ENCODE measurements at regions not wholly inside any gene's neighbourhood (a gene's known extent, or its start where the extent isn't known, plus 50 kb on each side); places are given as distances from the start of the nearest gene placed in this dataset.

DNA sequence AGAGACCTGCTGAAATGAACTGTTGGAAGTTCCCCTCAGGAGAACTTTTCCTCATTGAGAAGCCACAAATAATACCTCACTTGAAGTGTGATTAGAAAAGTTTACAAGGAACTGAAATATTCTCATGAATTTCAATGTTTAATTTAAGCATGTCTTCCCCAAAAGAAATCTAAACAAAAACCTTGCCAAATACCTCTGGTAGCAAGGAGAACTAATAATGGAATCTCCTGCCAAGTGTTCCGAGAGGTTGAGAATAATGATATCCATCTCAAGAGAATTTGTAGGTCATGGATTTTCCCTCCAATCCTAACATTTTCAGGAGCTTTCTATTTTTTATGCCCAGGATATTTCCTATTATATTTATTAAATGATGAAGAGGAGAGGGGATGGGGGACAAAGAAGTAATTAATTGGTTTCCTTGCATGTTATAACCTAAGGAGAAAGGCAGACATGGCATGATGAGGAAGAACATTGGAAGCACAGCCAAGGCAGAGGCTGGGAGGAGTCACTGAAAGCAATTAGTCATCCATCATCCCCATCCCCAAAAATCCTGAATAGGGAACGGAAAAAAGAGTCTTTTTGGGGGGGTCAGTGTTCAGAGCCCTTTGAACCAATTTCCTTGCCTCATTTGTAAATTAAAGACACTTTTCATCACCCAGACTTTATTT, 93.6 kb upstream of the IL6 start:
- Histone ChIP-seq H3K9me3 (ENCODE audit: insufficient read depth, low read depth, low read length) (no peaks in the 10 kb centered on the region), H4K20me1 (ENCODE audit: insufficient read depth, low read length) (no peaks in the 10 kb centered on the region), H3K4me2 (ENCODE audit: low read length) (peak overlapping the region; percentile 40), H3K79me2 (ENCODE audit: insufficient read depth, low read length) (no peaks in the 10 kb centered on the region), H3K4me1 (ENCODE audit: insufficient read depth, low read length) (peaks cover 12% of the 10 kb centered on the region), H2AFZ (ENCODE audit: low read depth, low read length) (no peak overlapping the region), H3K4me3 (ENCODE audit: insufficient read depth, low read depth, low read length) (no peak overlapping the region), H3K9ac (ENCODE audit: low read length) (peak overlapping the region; percentile 47), H3K36me3 (ENCODE audit: insufficient read depth, low read length) (no peaks in the 10 kb centered on the region), H3K27ac (ENCODE audit: low read depth, low read length) (peak overlapping the region; percentile 70), H3K27me3 (ENCODE audit: insufficient read depth, low read length) (no peaks in the 10 kb centered on the region)
- TF ChIP-seq EZH2 (IDR thresholded peaks at IDR 0.05; ENCODE audit: insufficient read depth, low read length): no peak
- TF ChIP-seq, protein P1, sequence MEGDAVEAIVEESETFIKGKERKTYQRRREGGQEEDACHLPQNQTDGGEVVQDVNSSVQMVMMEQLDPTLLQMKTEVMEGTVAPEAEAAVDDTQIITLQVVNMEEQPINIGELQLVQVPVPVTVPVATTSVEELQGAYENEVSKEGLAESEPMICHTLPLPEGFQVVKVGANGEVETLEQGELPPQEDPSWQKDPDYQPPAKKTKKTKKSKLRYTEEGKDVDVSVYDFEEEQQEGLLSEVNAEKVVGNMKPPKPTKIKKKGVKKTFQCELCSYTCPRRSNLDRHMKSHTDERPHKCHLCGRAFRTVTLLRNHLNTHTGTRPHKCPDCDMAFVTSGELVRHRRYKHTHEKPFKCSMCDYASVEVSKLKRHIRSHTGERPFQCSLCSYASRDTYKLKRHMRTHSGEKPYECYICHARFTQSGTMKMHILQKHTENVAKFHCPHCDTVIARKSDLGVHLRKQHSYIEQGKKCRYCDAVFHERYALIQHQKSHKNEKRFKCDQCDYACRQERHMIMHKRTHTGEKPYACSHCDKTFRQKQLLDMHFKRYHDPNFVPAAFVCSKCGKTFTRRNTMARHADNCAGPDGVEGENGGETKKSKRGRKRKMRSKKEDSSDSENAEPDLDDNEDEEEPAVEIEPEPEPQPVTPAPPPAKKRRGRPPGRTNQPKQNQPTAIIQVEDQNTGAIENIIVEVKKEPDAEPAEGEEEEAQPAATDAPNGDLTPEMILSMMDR (IDR thresholded peaks at IDR 0.05; ENCODE audit: insufficient read depth, low read depth, low read length): no peak
- no peak overlapping the region for H3K27ac Mint-ChIP-seq (ENCODE audit: unreplicated experiment)
- peaks cover 9% of the 10 kb centered on the region for H3K4me1 Mint-ChIP-seq (ENCODE audit: low read depth, unreplicated experiment)
- H3K27me3 Mint-ChIP-seq (ENCODE audit: low read depth, unreplicated experiment): no peaks in the 10 kb centered on the region
- no peaks in the 10 kb centered on the region for H3K36me3 Mint-ChIP-seq (ENCODE audit: low read depth, unreplicated experiment)
- FAIRE-seq: no peak
- peak; percentile 51 for DNase-seq (ENCODE audit: low read depth)
- peaks cover 2% of the 10 kb centered on the region for H3K9me3 Mint-ChIP-seq (ENCODE audit: unreplicated experiment)
- no peak overlapping the region for H3K4me3 Mint-ChIP-seq (ENCODE audit: unreplicated experiment)

DNA sequence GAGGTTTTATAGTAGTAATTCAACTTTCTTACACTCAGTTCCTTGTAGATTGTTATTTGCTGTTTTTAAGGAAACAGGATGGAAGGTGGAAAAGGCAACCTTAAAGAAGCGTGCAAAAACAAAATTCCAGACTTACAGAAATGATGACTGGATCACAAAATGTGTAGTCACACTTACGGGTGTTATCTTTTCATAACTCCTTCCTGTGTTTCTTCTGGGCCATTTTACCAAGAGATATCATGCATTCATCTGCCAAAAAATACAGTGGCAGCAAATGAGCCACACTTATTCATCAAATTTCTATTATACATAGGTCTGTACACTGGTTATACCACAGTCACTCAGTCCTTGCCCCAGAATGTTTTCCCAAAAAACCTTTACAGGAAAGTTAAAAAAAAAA, 94.3 kb upstream of the IL6 start:
- TF ChIP-seq EZH2 (IDR thresholded peaks at IDR 0.05; ENCODE audit: insufficient read depth, low read length): no peak
- TF ChIP-seq, protein P1 (IDR thresholded peaks at IDR 0.05; ENCODE audit: insufficient read depth, low read depth, low read length): no peak
- Histone ChIP-seq H3K36me3 (ENCODE audit: insufficient read depth, low read length) (no peaks in the 10 kb centered on the region), H3K27me3 (ENCODE audit: insufficient read depth, low read length) (no peaks in the 10 kb centered on the region), H3K4me2 (ENCODE audit: low read length) (peak overlapping the region; percentile 40), H3K4me3 (ENCODE audit: insufficient read depth, low read depth, low read length) (no peak overlapping the region), H2AFZ (ENCODE audit: low read depth, low read length) (no peak overlapping the region), H3K27ac (ENCODE audit: low read depth, low read length) (peak overlapping the region; percentile 76), H4K20me1 (ENCODE audit: insufficient read depth, low read length) (no peaks in the 10 kb centered on the region), H3K79me2 (ENCODE audit: insufficient read depth, low read length) (no peaks in the 10 kb centered on the region), H3K4me1 (ENCODE audit: insufficient read depth, low read length) (peaks cover 12% of the 10 kb centered on the region), H3K9me3 (ENCODE audit: insufficient read depth, low read depth, low read length) (no peaks in the 10 kb centered on the region), H3K9ac (ENCODE audit: low read length) (peak overlapping the region; percentile 47)
- Mint-ChIP-seq H3K4me1 (ENCODE audit: low read depth, unreplicated experiment) (peaks cover 9% of the 10 kb centered on the region), H3K36me3 (ENCODE audit: low read depth, unreplicated experiment) (no peaks in the 10 kb centered on the region), H3K27ac (ENCODE audit: unreplicated experiment) (no peak overlapping the region), H3K27me3 (ENCODE audit: low read depth, unreplicated experiment) (no peaks in the 10 kb centered on the region), H3K4me3 (ENCODE audit: unreplicated experiment) (no peak overlapping the region), H3K9me3 (ENCODE audit: unreplicated experiment) (peaks cover 1% of the 10 kb centered on the region)
- DNase-seq (ENCODE audit: low read depth) (peak; percentile 70), FAIRE-seq (peak; percentile 43)

DNA sequence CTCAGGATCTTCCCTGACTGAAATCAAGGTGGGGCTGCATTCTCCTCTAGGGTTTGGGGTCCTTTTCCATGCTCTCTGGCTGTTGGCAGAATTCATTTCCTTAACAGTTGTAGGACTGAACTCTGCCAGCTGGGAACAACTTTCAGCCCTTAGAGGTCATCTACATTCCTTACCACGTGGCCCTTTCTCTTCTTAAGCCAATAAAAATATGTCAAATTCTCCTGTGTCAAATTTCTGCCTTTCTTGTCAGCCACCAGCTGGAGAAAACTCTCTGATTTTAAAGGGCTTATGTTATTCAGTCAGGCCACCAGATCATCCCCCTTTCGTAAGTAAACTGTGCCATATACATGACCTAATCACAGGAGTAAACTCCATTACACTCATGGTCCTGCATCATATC, 95.3 kb upstream of the IL6 start:
- Mint-ChIP-seq H3K36me3 (ENCODE audit: low read depth, unreplicated experiment) (no peaks in the 10 kb centered on the region), H3K27me3 (ENCODE audit: low read depth, unreplicated experiment) (no peaks in the 10 kb centered on the region), H3K4me3 (ENCODE audit: unreplicated experiment) (no peak overlapping the region), H3K9me3 (ENCODE audit: unreplicated experiment) (no peaks in the 10 kb centered on the region), H3K4me1 (ENCODE audit: low read depth, unreplicated experiment) (peaks cover 17% of the 10 kb centered on the region), H3K27ac (ENCODE audit: unreplicated experiment) (peak overlapping the region; percentile 35)
- Histone ChIP-seq H3K36me3 (ENCODE audit: insufficient read depth, low read length) (no peaks in the 10 kb centered on the region), H3K4me3 (ENCODE audit: insufficient read depth, low read depth, low read length) (no peak overlapping the region), H3K27ac (ENCODE audit: low read depth, low read length) (peak overlapping the region; percentile 76), H3K27me3 (ENCODE audit: insufficient read depth, low read length) (no peaks in the 10 kb centered on the region), H2AFZ (ENCODE audit: low read depth, low read length) (no peak overlapping the region), H3K4me2 (ENCODE audit: low read length) (no peak overlapping the region), H3K4me1 (ENCODE audit: insufficient read depth, low read length) (peaks cover 18% of the 10 kb centered on the region), H3K79me2 (ENCODE audit: insufficient read depth, low read length) (no peaks in the 10 kb centered on the region), H3K9me3 (ENCODE audit: insufficient read depth, low read depth, low read length) (no peaks in the 10 kb centered on the region), H3K9ac (ENCODE audit: low read length) (peak overlapping the region; percentile 41), H4K20me1 (ENCODE audit: insufficient read depth, low read length) (no peaks in the 10 kb centered on the region)
- no peak for TF ChIP-seq EZH2 (IDR thresholded peaks at IDR 0.05; ENCODE audit: insufficient read depth, low read length)
- TF ChIP-seq, protein P1 (IDR thresholded peaks at IDR 0.05; ENCODE audit: insufficient read depth, low read depth, low read length): no peak
- FAIRE-seq (no peak), DNase-seq (ENCODE audit: low read depth) (no peak)
